Inflammatory macrophage (primary cell): ENCODE measurements at regions not wholly inside any gene's neighbourhood (a gene's known extent, or its start where the extent isn't known, plus 50 kb on each side); places are given as distances from the start of the nearest gene placed in this dataset.

Source experiments
- DNase-seq, 2 donors: peaks; one replicate each; pipeline ENCODE4 v3.0.0-alpha.2; 2020 to 2022

- DNase-seq: no peak
Measured at GRCh38 chr12:93180566-93180965, 197.2 kb upstream of the NUDT4 start.

- DNase-seq: no peak
Measured at GRCh38 chr12:93181409-93181965, 196.2 kb upstream of the NUDT4 start.

- DNase-seq: peak; percentile 71 to 88
Measured at GRCh38 chr12:93183940-93184671, 193.6 kb upstream of the NUDT4 start.

- no peak for DNase-seq
Measured at GRCh38 chr12:93184672-93185368, 192.9 kb upstream of the NUDT4 start.

GRCh38 chr12:93185369-93185741, 192.4 kb upstream of the NUDT4 start:
- DNase-seq: no peak

- DNase-seq: peak; percentile 70 to 77
Measured at GRCh38 chr12:93186131-93186530, 191.6 kb upstream of the NUDT4 start.

- DNase-seq: no peak
Measured at GRCh38 chr12:93186621-93187020, 191.1 kb upstream of the NUDT4 start.

GRCh38 chr12:93191423-93191822, 186.3 kb upstream of the NUDT4 start:
- no peak for DNase-seq

GRCh38 chr12:93191956-93192355, 185.8 kb upstream of the NUDT4 start:
- no peak for DNase-seq

GRCh38 chr12:93192878-93193277, 184.8 kb upstream of the NUDT4 start:
- DNase-seq: no peak

GRCh38 chr12:93195511-93195910, 182.2 kb upstream of the NUDT4 start:
- no peak for DNase-seq

- no peak for DNase-seq
Measured at GRCh38 chr12:93197067-93197593, 180.6 kb upstream of the NUDT4 start.

GRCh38 chr12:93198086-93198485, 179.6 kb upstream of the NUDT4 start:
- DNase-seq: no peak

GRCh38 chr12:93199831-93200236, 177.9 kb upstream of the NUDT4 start:
- no peak for DNase-seq

GRCh38 chr12:93200291-93200917, 177.3 kb upstream of the NUDT4 start:
- no peak for DNase-seq

GRCh38 chr12:93201990-93202389, 175.7 kb upstream of the NUDT4 start:
- no peak for DNase-seq

- no peak for DNase-seq
Measured at GRCh38 chr12:93202688-93203087, 175.0 kb upstream of the NUDT4 start.

GRCh38 chr12:93203361-93203760, 174.4 kb upstream of the NUDT4 start:
- DNase-seq: no peak

- no peak for DNase-seq
Measured at GRCh38 chr12:93204896-93205295, 172.8 kb upstream of the NUDT4 start.

GRCh38 chr12:93205361-93205760, 172.4 kb upstream of the NUDT4 start:
- DNase-seq: no peak

- no peak for DNase-seq
Measured at GRCh38 chr12:93208011-93208410, 169.7 kb upstream of the NUDT4 start.

GRCh38 chr12:93214523-93215289, 163.0 kb upstream of the NUDT4 start:
- no peak for DNase-seq

GRCh38 chr12:93215290-93215678, 162.4 kb upstream of the NUDT4 start:
- no peak for DNase-seq
